GM23248 (cell line): ENCODE measurements at regions not wholly inside any gene's neighbourhood (a gene's known extent, or its start where the extent isn't known, plus 50 kb on each side); places are given as distances from the start of the nearest gene placed in this dataset.

Source experiments
- EZH2 ChIP-seq: fragments of 200-600 bp; sonication (generic); IDR thresholded peaks from 2 replicates; pipeline ENCODE4 v1.6.1; 2018; ENCODE audit warnings: antibody characterized with exemption, mild to moderate bottlenecking; ENCODE audit not compliant: insufficient read depth, poor library complexity, severe bottlenecking
- EZH2phosphoT487 ChIP-seq: fragments of 200-600 bp; sonication (generic); IDR thresholded peaks from 2 replicates; pipeline ENCODE4 v1.6.1; 2018; ENCODE audit warnings: antibody characterized with exemption, moderate library complexity, mild to moderate bottlenecking, low read depth; ENCODE audit not compliant: insufficient read depth

GRCh38 chr10:128364631-128365030, 238.4 kb upstream of the MKI67 start:
- TF ChIP-seq EZH2, result no peak
- TF ChIP-seq EZH2phosphoT487, result no peak
